ENCODE measurements at regions not wholly inside any gene's neighbourhood (a gene's known extent, or its start where the extent isn't known, plus 50 kb on each side); places are given as distances from the start of the nearest gene placed in this dataset.

DNA sequence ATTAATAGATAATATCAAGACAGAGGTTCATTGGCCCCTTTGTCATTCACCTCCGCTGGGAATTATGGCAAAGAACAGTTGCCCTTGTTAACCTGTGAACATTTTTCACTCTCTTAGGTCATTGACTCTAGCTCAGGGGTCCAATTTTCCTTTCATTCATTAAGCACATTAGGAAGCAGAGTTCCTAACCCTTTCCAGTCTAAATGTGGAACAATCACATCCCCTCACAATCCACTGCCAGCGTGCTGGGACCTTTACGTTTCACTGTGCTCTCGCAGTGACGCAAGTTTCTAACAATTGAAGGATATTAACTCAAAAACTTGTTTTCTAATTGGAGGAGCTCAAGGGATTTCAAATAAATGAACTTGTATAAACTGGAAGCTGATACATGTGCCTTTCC lies 79.3 kb upstream of the MEOX2 start:
- TF ChIP-seq CTCF (IDR thresholded peaks at IDR 0.05) (no peak), POLR2A (IDR thresholded peaks at IDR 0.05) (no peak)
